ENCODE measurements at regions not wholly inside any gene's neighbourhood (a gene's known extent, or its start where the extent isn't known, plus 50 kb on each side); places are given as distances from the start of the nearest gene placed in this dataset.

DNA sequence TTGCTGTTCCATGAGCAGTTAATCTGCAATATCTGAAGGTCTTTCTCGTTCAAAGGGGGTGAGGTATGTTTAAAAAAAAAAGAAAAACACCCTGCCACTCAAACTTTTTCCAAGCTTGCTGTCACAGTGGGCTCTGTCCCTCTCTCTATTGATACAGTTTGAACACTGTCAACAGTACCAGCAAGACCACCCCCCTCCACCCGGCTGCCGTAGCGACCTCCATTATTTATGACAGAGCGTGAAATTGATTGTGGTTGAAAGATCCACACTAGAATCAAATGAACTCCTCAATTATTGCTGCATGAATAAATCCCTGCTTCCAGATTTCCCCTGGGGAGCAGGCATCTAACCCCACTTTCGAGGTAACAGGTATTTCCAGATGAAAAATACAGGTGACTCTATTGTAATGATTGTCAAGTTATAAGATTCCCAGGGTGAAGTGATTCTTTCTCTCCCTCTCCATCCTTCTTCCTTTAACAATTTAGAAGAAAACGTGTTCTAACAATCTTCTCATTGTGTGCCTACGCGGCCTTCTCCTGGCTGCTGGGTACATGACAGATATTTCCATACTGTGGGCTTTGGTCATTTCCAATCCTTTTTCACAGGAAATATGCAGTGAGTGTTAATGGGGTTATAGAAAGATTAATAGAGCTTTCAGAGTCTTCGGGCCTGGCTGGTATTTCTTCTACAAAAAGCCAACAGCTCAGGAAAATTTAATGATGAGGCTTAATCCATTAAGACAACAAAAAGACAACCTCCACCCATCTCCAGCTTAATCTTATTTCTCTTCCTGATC is 135.7 kb upstream of the C16orf82 start:
- H3K4me3 ChIP-seq (replicated peaks; ENCODE audit: low read depth, low read length): no peak overlapping the region
- TF ChIP-seq CTCF (IDR thresholded peaks at IDR 0.05; ENCODE audit: low read depth, low read length, missing control alignments): no peak
- no peak for DNase-seq (ENCODE audit: extremely low read depth, low read depth)

DNA sequence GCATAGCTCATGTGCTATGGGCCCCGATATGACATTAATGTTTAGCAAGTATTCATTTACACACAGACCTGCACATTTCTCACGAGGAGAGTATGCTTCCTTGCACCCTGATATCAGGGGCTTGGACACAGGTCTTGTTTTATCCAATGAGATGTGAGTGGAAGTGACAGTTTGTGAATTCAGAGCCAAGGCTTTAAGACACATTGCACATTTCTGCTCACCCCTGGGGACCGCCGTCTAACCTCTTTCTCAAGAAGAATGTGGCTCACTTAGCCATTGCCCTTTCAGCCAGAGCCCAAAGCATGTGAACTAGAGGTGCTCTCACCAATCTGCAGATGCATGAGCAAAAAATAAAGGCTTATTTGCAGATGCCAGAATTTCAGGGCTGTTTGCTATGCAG is 116.1 kb upstream of the C16orf82 start:
- no peak for TF ChIP-seq CTCF (IDR thresholded peaks at IDR 0.05; ENCODE audit: low read depth, low read length, missing control alignments)
- DNase-seq (ENCODE audit: extremely low read depth, low read depth): no peak
- no peak overlapping the region for H3K4me3 ChIP-seq (replicated peaks; ENCODE audit: low read depth, low read length)

- no peak for DNase-seq (ENCODE audit: extremely low read depth, low read depth)
- H3K4me3 ChIP-seq (replicated peaks; ENCODE audit: low read depth, low read length): no peak overlapping the region
- no peak for TF ChIP-seq CTCF (IDR thresholded peaks at IDR 0.05; ENCODE audit: low read depth, low read length, missing control alignments)
Observed at GRCh38 chr16:26951950-26952349, 114.8 kb upstream of the C16orf82 start.

DNA sequence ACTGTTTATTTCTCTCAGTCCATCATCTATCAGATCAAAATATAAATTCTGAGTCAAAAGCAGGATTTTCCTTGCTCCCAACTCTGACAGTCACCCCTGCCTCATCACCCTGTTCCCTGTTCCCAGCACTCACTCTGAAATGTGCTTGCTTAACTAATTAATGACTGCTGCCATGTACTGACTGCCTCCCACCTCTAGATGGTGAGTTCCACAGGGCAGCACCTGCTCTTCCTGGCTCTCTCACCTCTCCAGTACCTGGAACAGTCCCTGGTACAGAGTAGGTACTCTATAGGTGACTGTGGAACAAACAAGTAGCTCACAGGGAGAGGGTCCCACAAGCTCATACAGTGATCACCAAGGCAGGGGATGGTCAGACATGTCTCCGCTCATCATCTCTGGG is 114.3 kb upstream of the C16orf82 start:
- DNase-seq (ENCODE audit: extremely low read depth, low read depth): no peak
- no peak overlapping the region for H3K4me3 ChIP-seq (replicated peaks; ENCODE audit: low read depth, low read length)
- TF ChIP-seq CTCF (IDR thresholded peaks at IDR 0.05; ENCODE audit: low read depth, low read length, missing control alignments): no peak

DNA sequence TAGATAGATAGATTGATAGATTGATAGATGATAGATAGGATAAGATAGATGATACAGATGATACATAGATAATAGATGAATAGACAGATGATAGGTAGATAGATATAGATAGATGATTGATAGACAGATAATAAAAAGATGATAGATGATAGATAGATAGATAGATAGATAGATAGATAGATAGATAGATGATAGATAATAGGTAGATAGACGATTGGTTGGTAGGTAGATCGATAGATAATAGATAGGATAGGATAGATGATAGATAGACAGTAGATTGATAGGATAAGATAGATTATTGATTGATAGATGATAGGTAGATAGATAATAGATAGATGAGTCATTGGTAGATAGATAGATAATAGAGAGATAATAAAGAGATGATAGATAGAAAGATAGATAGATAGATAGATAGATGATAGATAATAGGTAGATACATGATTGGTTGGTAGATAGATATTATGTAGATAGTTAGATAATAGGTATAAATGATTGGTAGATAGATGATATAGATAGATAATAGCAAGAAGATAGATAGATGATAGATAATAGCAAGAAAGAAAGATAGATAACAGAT is 109.4 kb upstream of the C16orf82 start:
- H3K4me3 ChIP-seq (replicated peaks; ENCODE audit: low read depth, low read length): no peak overlapping the region
- no peak for DNase-seq (ENCODE audit: extremely low read depth, low read depth)
- no peak for TF ChIP-seq CTCF (IDR thresholded peaks at IDR 0.05; ENCODE audit: low read depth, low read length, missing control alignments)

DNA sequence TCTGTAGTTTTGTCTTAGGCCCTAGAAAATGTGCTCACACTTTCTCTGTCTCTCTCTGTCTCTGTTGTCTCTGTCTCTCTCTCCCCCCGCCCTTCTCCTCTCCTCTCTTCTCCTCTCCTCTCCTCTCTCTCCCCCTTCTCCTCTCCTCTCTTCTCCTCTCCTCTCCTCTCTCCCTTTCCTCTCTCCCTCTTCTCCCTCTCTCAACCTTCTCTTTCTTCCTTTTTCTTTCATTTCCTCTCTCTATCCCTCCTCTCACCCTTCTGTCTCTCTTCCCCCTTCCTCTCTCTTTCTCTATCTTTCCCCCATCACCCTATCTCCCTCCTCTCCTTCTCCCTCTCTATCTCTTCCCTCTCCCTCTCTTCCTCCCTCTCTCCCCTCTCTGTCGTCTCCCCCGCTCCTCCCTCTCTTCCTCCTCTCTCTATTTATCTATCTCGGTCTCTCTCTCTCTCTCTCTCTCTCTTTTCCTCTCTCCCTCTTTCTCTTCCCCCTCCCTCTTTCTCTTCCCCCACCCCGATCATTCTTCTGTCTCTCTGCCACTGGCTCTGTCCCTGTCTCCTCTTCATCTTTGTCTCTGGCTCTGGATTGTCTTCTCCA is 107.2 kb upstream of the C16orf82 start:
- DNase-seq (ENCODE audit: extremely low read depth, low read depth): no peak
- TF ChIP-seq CTCF (IDR thresholded peaks at IDR 0.05; ENCODE audit: low read depth, low read length, missing control alignments): no peak
- no peak overlapping the region for H3K4me3 ChIP-seq (replicated peaks; ENCODE audit: low read depth, low read length)

All from HFF-Myc (cell line).